Natural killer cell (primary cell): ENCODE measurements at regions not wholly inside any gene's neighbourhood (a gene's known extent, or its start where the extent isn't known, plus 50 kb on each side); places are given as distances from the start of the nearest gene placed in this dataset.

Experiments
- ATAC-seq, 3 donors: fragments of 150-1000 bp in 2 of 3; fragments of 200-7000 bp in 1 of 3; cut with Tn5 transposase; 1 replicate in 1 of 3; 2 replicates in 2 of 3; pipeline ENCODE4 v1.10.0; 2021; ENCODE audit warnings: mild to moderate bottlenecking in 2 of 3, moderate library complexity in 2 of 3
- DNase-seq, 2 donors: peaks; one replicate each; pipeline versions ENCODE4 v3.0.0 to v3.0.0-alpha.2; 2013 to 2021; ENCODE audit warnings: mixed read lengths in 1 of 2
- H3K27ac ChIP-seq: one replicate; pipeline ENCODE4 v1.5.1; 2013; ENCODE audit warnings: mild to moderate bottlenecking, low read length
- H3K27me3 ChIP-seq: one replicate; pipeline ENCODE4 v1.6.1; 2013; ENCODE audit warnings: low read length; ENCODE audit not compliant: control insufficient read depth, insufficient read depth
- H3K36me3 ChIP-seq: one replicate; pipeline ENCODE4 v1.6.1; 2013; ENCODE audit warnings: low read length; ENCODE audit not compliant: control insufficient read depth, insufficient read depth
- H3K4me1 ChIP-seq: one replicate; pipeline ENCODE4 v1.6.1; 2013; ENCODE audit warnings: low read length; ENCODE audit not compliant: control insufficient read depth, insufficient read depth
- H3K4me3 ChIP-seq: one replicate; pipeline ENCODE4 v1.5.1; 2013; ENCODE audit warnings: low read length
- H3K9me3 ChIP-seq: one replicate; pipeline ENCODE4 v1.6.1; 2013; ENCODE audit warnings: low read length; ENCODE audit not compliant: control insufficient read depth, insufficient read depth
- H3K27ac Mint-ChIP-seq, 2 donors: one replicate each; pipeline ENCODE4 v1.8.0; 2022; ENCODE audit warnings: mild to moderate bottlenecking in 2 of 2, mixed read lengths in 2 of 2, moderate library complexity in 1 of 2
- H3K27me3 Mint-ChIP-seq, 2 donors: one replicate each; pipeline ENCODE4 v1.8.0; 2022; ENCODE audit warnings: low read depth in 2 of 2, mixed read lengths in 2 of 2
- H3K36me3 Mint-ChIP-seq: one replicate; pipeline ENCODE4 v1.8.0; 2022; ENCODE audit warnings: mixed read lengths
- H3K4me1 Mint-ChIP-seq, 2 donors: one replicate each; pipeline ENCODE4 v1.8.0; 2022; ENCODE audit warnings: mixed read lengths in 2 of 2
- H3K4me3 Mint-ChIP-seq: one replicate; pipeline ENCODE4 v1.8.0; 2022; ENCODE audit warnings: mild to moderate bottlenecking, moderate library complexity, mixed read lengths
- H3K9me3 Mint-ChIP-seq, 2 donors: one replicate each; pipeline ENCODE4 v1.8.0; 2022; ENCODE audit warnings: mixed read lengths in 2 of 2
- WGBS: methylation state at CpG from one replicate; pipeline ENCODE4 v1.1.7; 2013; ENCODE audit warnings: missing lambda C conversion rate; ENCODE audit not compliant: insufficient coverage; 5-methylcytosine and 5-hydroxymethylcytosine counted together
- intact Hi-C: fragments of 100-400 bp; cut with micrococcal nuclease; formaldehyde crosslinking; loops from one replicate; pipeline ENCODE4 v1.14.2; 2022
- TF ChIP-seq, protein P1 (sequence below): fragments of 200-600 bp; IDR thresholded peaks from one replicate; pipeline ENCODE4 v1.8.0; 2022; ENCODE audit warnings: antibody characterized with exemption

DNA sequence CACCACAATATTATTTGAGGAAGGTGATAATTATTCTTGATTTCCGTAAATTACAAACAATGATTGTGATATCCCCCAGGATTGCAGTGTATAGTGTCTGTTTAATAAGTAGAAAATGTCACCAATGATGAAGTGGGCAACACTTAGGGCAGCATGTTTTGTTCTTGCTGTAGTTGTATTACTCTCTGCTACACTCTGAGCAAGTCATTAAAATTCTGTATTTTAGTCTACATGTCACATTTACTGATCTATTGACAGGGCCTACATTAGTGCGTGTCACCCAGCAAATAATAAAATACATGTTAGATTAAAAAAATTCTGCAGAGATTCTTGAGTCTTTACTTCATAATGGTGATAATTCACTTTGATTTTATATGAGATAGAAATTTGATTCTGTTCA lies 247.6 kb downstream of the TMX3 start:
- no peak overlapping the region for H3K27ac Mint-ChIP-seq
- H3K36me3 ChIP-seq, result no peaks in the 10 kb centered on the region
- no peaks in the 10 kb centered on the region for H3K9me3 ChIP-seq
- no peaks in the 10 kb centered on the region for H3K36me3 Mint-ChIP-seq
- H3K4me3 Mint-ChIP-seq, result no peak overlapping the region
- H3K4me1 Mint-ChIP-seq, result no peaks in the 10 kb centered on the region
- ATAC-seq (no peak), DNase-seq (no peak)
- no peaks in the 10 kb centered on the region for H3K27me3 ChIP-seq
- intact Hi-C loops, result no loop called here
- TF ChIP-seq, protein P1, sequence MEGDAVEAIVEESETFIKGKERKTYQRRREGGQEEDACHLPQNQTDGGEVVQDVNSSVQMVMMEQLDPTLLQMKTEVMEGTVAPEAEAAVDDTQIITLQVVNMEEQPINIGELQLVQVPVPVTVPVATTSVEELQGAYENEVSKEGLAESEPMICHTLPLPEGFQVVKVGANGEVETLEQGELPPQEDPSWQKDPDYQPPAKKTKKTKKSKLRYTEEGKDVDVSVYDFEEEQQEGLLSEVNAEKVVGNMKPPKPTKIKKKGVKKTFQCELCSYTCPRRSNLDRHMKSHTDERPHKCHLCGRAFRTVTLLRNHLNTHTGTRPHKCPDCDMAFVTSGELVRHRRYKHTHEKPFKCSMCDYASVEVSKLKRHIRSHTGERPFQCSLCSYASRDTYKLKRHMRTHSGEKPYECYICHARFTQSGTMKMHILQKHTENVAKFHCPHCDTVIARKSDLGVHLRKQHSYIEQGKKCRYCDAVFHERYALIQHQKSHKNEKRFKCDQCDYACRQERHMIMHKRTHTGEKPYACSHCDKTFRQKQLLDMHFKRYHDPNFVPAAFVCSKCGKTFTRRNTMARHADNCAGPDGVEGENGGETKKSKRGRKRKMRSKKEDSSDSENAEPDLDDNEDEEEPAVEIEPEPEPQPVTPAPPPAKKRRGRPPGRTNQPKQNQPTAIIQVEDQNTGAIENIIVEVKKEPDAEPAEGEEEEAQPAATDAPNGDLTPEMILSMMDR, result no peak
- H3K27me3 Mint-ChIP-seq, result no peaks in the 10 kb centered on the region
- peaks cover 6 to 10% of the 10 kb centered on the region in 2 donors for H3K9me3 Mint-ChIP-seq
- H3K4me1 ChIP-seq, result no peaks in the 10 kb centered on the region
- 100% methylated on average over 1 of the region's 2 CpGs for WGBS
- no peak overlapping the region for H3K4me3 ChIP-seq
- H3K27ac ChIP-seq, result no peak overlapping the region

DNA sequence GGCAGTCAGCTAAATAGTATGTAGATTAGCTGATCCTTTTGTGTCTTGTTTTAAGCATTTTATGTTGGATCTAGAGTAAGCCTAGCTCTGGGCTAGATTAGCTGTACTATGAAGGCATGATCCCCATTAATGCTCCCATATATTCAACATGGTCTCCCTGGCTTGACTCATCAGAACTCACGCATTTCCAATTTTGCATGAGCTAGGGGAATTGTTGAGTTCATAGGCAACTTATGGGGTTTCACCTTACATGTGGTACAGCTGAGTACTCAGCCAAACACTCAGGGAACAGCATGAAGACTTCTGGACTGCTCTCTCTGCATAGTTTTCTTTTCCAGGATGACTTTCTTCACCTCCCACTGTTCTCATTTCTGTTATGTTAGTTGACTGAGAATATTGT lies 248.2 kb downstream of the TMX3 start:
- WGBS, result 100% methylated on average over 1 of the region's 1 CpG

DNA sequence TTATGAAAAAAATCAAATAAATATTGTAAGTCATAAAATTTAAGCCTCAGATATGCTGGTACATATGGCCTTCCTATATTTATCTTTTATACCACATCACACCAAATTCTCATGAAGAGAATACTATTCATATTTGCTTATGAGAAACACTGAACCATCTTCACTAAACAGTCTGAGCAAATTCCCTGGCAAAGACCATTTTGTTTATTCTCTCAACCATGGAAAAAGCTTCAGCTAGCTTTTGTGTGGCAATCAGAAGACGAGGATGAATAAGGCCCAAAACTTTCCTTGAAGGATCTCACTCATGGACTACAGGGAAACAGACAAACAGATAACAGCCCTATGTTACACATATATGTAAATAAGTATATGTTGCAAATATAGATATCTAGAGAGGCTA lies 252.1 kb downstream of the TMX3 start:
- TF ChIP-seq, protein P1, result no peak
- DNase-seq (no peak), ATAC-seq (no peak)
- Mint-ChIP-seq H3K36me3 (no peaks in the 10 kb centered on the region), H3K4me3 (no peak overlapping the region), H3K27me3 (no peaks in the 10 kb centered on the region), H3K27ac (no peak overlapping the region), H3K4me1 (no peaks in the 10 kb centered on the region), H3K9me3 (peaks cover 0 to 7% of the 10 kb centered on the region in 2 donors)
- intact Hi-C loops, result no loop called here
- H3K4me3 ChIP-seq, result no peak overlapping the region
- no peaks in the 10 kb centered on the region for H3K36me3 ChIP-seq
- H3K9me3 ChIP-seq, result no peaks in the 10 kb centered on the region
- no CpG with 5 or more reads among the region's 1 CpG for WGBS
- H3K27me3 ChIP-seq, result no peaks in the 10 kb centered on the region
- H3K4me1 ChIP-seq, result no peaks in the 10 kb centered on the region
- no peak overlapping the region for H3K27ac ChIP-seq

More for the DNA sequence above, 248.2 kb downstream of the TMX3 start:
- no peaks in the 10 kb centered on the region for H3K4me1 Mint-ChIP-seq
- TF ChIP-seq, protein P1, result no peak
- H3K9me3 Mint-ChIP-seq, result peaks cover 6 to 10% of the 10 kb centered on the region in 2 donors
- no peaks in the 10 kb centered on the region for H3K36me3 Mint-ChIP-seq
- intact Hi-C loops, result no loop called here
- DNase-seq, result no peak
- Histone ChIP-seq H3K4me3 (no peak overlapping the region), H3K36me3 (no peaks in the 10 kb centered on the region), H3K27me3 (no peaks in the 10 kb centered on the region), H3K9me3 (no peaks in the 10 kb centered on the region), H3K27ac (no peak overlapping the region), H3K4me1 (no peaks in the 10 kb centered on the region)
- no peak overlapping the region for H3K27ac Mint-ChIP-seq
- H3K4me3 Mint-ChIP-seq, result no peak overlapping the region
- ATAC-seq, result no peak
- H3K27me3 Mint-ChIP-seq, result no peaks in the 10 kb centered on the region

DNA sequence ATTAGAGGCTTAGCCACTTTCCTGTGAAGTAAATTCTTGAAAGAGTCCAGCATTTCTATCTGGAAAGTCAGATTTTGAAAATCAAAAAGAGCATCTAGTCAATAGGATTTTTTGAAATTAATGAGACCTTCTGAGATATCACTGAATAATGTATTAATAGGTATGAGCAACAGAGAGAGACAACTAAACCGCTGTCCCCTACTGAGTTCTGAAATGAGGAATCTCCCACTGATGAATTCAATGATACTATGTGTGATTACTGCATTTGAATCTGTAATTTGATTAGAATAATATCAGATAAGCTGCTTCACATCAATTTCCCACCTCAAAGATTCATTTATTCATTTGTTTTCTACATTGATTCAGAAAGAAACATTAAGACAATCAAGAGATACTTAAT lies 252.8 kb downstream of the TMX3 start:
- Mint-ChIP-seq H3K4me3 (no peak overlapping the region), H3K4me1 (no peaks in the 10 kb centered on the region), H3K9me3 (peaks cover under 1 to 7% of the 10 kb centered on the region in 2 donors), H3K27ac (no peak overlapping the region), H3K36me3 (no peaks in the 10 kb centered on the region), H3K27me3 (no peaks in the 10 kb centered on the region)
- no peak for DNase-seq
- no CpG with 5 or more reads among the region's 1 CpG for WGBS
- Histone ChIP-seq H3K4me3 (no peak overlapping the region), H3K9me3 (no peaks in the 10 kb centered on the region), H3K27ac (no peak overlapping the region), H3K4me1 (no peaks in the 10 kb centered on the region), H3K27me3 (no peaks in the 10 kb centered on the region), H3K36me3 (no peaks in the 10 kb centered on the region)
- TF ChIP-seq, protein P1, result no peak
- no peak for ATAC-seq
- intact Hi-C loops, result no loop called here
